Adrenal gland (tissue), 9 donors: ENCODE measurements at regions not wholly inside any gene's neighbourhood (a gene's known extent, or its start where the extent isn't known, plus 50 kb on each side); places are given as distances from the start of the nearest gene placed in this dataset.

ENCODE experiments used
- DNase-seq, 7 donors: peaks; one replicate each; pipeline ENCODE4 v3.0.0-alpha.2; 2019 to 2020
- H3K27ac ChIP-seq, 5 donors: fragments of 200-600 bp; sonication (generic) in 4 of 5; 1 replicate in 3 of 5; 2 replicates in 2 of 5; pipeline versions ENCODE4 v1.5.1 to v1.8.0; 2016 to 2020; ENCODE audit warnings: mild to moderate bottlenecking in 1 of 5
- H3K27me3 ChIP-seq: fragments of 200-600 bp; 2 replicates; pipeline ENCODE4 v1.8.0; 2021
- H3K36me3 ChIP-seq, 2 donors: fragments of 200-600 bp; replicated peaks in 1 of 2; 1 replicate in 1 of 2; 2 replicates in 1 of 2; pipeline versions ENCODE4 v1.5.1 to v1.8.0; 2018 to 2022
- H3K4me1 ChIP-seq, 2 donors: fragments of 200-600 bp; replicated peaks in 1 of 2; 1 replicate in 1 of 2; 2 replicates in 1 of 2; pipeline versions ENCODE4 v1.5.1 to v1.8.0; 2018 to 2021
- H3K4me3 ChIP-seq, 4 donors: fragments of 200-600 bp; sonication (generic) in 3 of 4; one replicate each; pipeline ENCODE4 v1.5.1; 2016 to 2018
- H3K9me3 ChIP-seq, 3 donors: fragments of 200-600 bp; sonication (generic) in 1 of 3; replicated peaks in 1 of 3; 1 replicate in 2 of 3; 2 replicates in 1 of 3; pipeline versions ENCODE4 v1.5.1 to v1.8.0; 2016 to 2021
- POLR2A ChIP-seq, 2 donors: fragments of 450-650 bp; IDR thresholded peaks; one replicate each; pipeline ENCODE4 v1.6.1; 2017; ENCODE audit warnings: antibody characterized with exemption in 2 of 2, mild to moderate bottlenecking in 2 of 2, moderate library complexity in 1 of 2
- WGBS, 4 donors: extraction: QIAGEN DNeasy Blood & Tissue Kit in 2 of 4; methylation state at CpG; one replicate each; pipeline versions ENCODE4 v1.1.5 to v1.1.7; 2013 to 2017; 5-methylcytosine and 5-hydroxymethylcytosine counted together
- intact Hi-C, 2 donors: fragments of 100-400 bp; cut with DNase I; formaldehyde crosslinking; loops; one replicate each; pipeline versions ENCODE4 v1.14.1 to v1.15.0; 2022 to 2023
- TF ChIP-seq, protein P1 (sequence below), 6 experiments: fragments of 450-650 bp in 4 of 6; fragments of 200-600 bp in 2 of 6; sonication (generic) in 1 of 6; IDR thresholded peaks; 1 replicate in 5 of 6; 2 replicates in 1 of 6; pipeline versions ENCODE4 v1.5.1 to v1.8.0; 2016 to 2021; ENCODE audit warnings: antibody characterized with exemption in 6 of 6, mild to moderate bottlenecking in 2 of 6, moderate library complexity in 1 of 6
- donor health status: healthy with polysubstance abuse.
- donor health status: Bipolar disorder and iron deficiency.
- donor health status: DM: yes; HTN: yes; CAD: no.
- donor health status: DM: no; HTN: no; CAD: no.
- donor health status: DM: no; HTN: no; CAD: no.

DNA sequence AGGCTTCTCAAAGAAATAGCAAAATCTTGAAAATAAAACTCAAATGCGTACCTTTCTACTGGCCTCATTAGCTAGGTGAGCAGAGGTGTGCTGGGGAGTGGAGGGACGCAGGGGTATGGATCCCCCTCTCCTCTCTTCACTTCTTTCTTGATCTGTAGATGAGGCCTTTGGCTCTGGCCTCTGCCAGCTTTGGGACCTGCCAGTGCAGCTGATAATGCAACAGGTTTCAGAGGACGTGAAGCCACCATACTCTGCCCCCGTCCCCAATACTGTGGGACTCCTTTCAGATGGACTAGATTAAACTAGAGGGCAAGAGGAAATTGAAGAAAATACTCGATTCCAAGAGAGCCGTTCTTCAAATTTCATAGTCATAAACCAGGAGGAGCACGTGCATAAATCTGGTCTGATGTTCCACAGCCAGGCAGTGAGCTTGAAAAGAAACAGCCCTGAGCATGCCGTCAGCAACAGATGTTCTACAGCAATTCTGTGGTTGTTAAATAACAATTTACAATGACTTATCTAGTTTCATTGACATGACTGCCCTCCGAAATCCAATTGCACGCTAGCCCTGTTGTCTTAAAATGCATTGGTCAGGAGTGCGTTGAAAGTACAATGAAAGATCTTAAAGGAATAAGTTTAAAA is 245.3 kb upstream of the FOXQ1 start:
- whole genome bisulfite sequencing, 4 donors, result 80 to 88% (median 84%) methylated on average over 11 of the region's 11 CpGs
- no peak overlapping the region for H3K4me3 ChIP-seq
- H3K9me3 ChIP-seq, result no peaks in the 10 kb centered on the region
- intact Hi-C loops, result no loop called here
- DNase-seq, result no peak
- no peaks in the 10 kb centered on the region for H3K4me1 ChIP-seq
- no peak overlapping the region for H3K27ac ChIP-seq
- TF ChIP-seq POLR2A (IDR thresholded peaks at IDR 0.05), result no peak
- TF ChIP-seq, protein P1, sequence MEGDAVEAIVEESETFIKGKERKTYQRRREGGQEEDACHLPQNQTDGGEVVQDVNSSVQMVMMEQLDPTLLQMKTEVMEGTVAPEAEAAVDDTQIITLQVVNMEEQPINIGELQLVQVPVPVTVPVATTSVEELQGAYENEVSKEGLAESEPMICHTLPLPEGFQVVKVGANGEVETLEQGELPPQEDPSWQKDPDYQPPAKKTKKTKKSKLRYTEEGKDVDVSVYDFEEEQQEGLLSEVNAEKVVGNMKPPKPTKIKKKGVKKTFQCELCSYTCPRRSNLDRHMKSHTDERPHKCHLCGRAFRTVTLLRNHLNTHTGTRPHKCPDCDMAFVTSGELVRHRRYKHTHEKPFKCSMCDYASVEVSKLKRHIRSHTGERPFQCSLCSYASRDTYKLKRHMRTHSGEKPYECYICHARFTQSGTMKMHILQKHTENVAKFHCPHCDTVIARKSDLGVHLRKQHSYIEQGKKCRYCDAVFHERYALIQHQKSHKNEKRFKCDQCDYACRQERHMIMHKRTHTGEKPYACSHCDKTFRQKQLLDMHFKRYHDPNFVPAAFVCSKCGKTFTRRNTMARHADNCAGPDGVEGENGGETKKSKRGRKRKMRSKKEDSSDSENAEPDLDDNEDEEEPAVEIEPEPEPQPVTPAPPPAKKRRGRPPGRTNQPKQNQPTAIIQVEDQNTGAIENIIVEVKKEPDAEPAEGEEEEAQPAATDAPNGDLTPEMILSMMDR (IDR thresholded peaks at IDR 0.05), result no peak
- H3K27me3 ChIP-seq, result no peaks in the 10 kb centered on the region
- H3K36me3 ChIP-seq, result no peaks in the 10 kb centered on the region

DNA sequence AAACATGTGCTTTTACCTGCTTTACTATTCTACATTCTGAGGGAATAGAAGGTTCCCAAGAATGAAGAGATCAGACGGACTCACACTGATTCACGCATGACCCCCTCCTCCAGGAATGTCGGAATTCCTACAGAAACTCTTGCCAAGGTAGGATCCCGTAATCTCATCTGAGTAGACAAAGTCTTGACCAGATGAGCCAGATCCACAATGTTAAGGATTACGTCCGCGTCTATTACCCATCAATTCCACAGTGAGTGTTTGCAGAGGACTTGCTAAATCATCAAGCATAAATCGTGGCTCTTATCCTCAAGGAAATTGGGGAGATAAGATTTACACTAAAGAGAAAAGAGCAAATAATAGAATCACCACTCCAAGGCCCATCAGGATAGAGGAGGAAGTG is 245.9 kb upstream of the FOXQ1 start:
- WGBS, 4 donors, result 80 to 86% (median 84%) methylated on average over 8 of the region's 8 CpGs
- Histone ChIP-seq H3K4me1 (no peaks in the 10 kb centered on the region), H3K36me3 (no peaks in the 10 kb centered on the region), H3K27me3 (no peaks in the 10 kb centered on the region), H3K9me3 (no peaks in the 10 kb centered on the region), H3K27ac (no peak overlapping the region), H3K4me3 (no peak overlapping the region)
- DNase-seq, result no peak
- intact Hi-C loops, result no loop called here
- no peak for TF ChIP-seq POLR2A (IDR thresholded peaks at IDR 0.05)
- TF ChIP-seq, protein P1 (IDR thresholded peaks at IDR 0.05), result no peak

DNA sequence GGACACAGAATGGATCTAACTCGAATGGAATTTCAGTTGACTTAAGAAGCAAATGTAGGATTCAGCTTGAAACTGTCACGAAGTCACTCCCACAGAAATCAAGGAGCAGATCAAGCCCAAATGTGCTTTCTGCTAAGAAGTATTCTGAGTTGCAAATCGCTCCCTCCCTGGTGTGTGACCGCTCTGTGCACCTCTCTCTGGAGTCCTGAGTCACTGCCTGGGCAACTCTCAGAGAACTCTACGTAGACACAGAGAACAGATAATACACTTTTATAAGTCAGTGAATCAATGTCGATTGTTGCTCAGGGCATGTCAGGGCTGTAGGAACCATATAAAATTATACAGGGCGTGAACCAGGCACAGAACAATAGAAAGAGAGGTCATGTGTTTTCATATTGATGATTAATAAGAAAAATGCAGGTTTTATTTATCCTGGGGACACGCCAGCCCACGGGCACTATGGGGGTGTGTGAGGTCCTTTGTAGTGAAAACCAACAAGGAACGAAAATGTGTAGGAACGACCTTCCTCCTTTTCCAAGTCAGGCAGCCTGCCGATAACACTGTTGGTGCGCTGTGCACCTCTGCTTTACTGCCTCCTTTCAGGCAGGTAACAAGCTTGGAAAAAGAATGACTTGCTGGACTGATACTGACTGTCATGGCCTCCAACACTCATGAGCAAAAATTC is 248.1 kb upstream of the FOXQ1 start:
- no peaks in the 10 kb centered on the region for H3K27me3 ChIP-seq
- no peaks in the 10 kb centered on the region for H3K9me3 ChIP-seq
- H3K4me1 ChIP-seq, result no peaks in the 10 kb centered on the region
- no peak for TF ChIP-seq POLR2A (IDR thresholded peaks at IDR 0.05)
- TF ChIP-seq, protein P1 (IDR thresholded peaks at IDR 0.05), result no peak
- H3K4me3 ChIP-seq, result no peak overlapping the region
- no peak overlapping the region for H3K27ac ChIP-seq
- intact Hi-C loops, result no loop called here
- no peaks in the 10 kb centered on the region for H3K36me3 ChIP-seq
- DNase-seq, result no peak
- 76 to 87% (median 78%) methylated on average over 13 of the region's 13 CpGs for WGBS, 4 donors

DNA sequence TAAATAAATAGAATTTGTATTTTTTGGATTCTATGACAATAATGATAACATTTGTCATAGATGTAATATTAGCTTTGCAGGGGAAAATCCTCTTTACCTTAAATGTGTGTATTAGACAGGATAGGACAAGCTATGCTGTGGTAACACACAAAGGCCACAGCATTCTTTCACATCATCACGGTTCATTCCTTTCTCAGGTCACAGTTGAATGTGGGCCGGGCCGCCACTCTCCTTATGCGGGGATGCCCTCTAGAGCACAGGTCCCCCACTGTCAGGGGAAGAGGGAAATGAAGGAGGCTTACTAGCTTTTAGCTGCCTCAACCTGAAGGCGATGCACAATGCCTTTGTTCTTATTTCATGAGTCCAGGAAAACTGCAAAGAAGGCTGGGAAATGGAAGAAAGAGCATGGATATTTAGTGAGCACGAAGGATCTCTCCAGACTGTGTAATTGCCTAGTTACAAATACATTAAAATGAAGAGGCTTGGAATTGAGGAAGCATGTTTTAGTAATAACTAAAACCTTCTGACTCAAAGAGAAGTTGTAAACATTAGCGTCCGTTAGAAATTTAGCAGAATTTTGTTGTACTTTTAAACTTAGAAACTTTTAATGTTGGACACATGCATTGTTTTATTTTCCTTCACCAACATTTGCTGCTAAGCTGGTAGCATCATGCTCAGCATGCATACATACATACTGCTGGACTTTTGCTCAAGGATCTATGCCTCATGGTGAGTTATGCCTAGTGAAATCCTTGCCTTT is 248.9 kb upstream of the FOXQ1 start:
- WGBS, 4 donors, result 83 to 84% (median 83%) methylated on average over 8 of the region's 8 CpGs
- TF ChIP-seq, protein P1 (IDR thresholded peaks at IDR 0.05), result no peak
- TF ChIP-seq POLR2A (IDR thresholded peaks at IDR 0.05), result no peak
- intact Hi-C loops, result no loop called here
- Histone ChIP-seq H3K36me3 (no peaks in the 10 kb centered on the region), H3K27me3 (no peaks in the 10 kb centered on the region), H3K4me1 (no peaks in the 10 kb centered on the region), H3K9me3 (no peaks in the 10 kb centered on the region), H3K4me3 (no peak overlapping the region), H3K27ac (no peak overlapping the region)
- DNase-seq, result no peak
